Inferior parietal cortex (tissue), 1 donor: ENCODE measurements at regions not wholly inside any gene's neighbourhood (a gene's known extent, or its start where the extent isn't known, plus 50 kb on each side); places are given as distances from the start of the nearest gene placed in this dataset.
A peak's percentile ranks its signal among the peaks of the same experiment; 100 is the strongest.

Experiments
- DNase-seq: peaks from one replicate; pipeline ENCODE4 v3.0.0-alpha.2; 2016; ENCODE audit errors: extremely low spot score

GRCh38 chr12:40618636-40619035 is 73.6 kb upstream of the CNTN1 start:
- DNase-seq = no peak

DNA sequence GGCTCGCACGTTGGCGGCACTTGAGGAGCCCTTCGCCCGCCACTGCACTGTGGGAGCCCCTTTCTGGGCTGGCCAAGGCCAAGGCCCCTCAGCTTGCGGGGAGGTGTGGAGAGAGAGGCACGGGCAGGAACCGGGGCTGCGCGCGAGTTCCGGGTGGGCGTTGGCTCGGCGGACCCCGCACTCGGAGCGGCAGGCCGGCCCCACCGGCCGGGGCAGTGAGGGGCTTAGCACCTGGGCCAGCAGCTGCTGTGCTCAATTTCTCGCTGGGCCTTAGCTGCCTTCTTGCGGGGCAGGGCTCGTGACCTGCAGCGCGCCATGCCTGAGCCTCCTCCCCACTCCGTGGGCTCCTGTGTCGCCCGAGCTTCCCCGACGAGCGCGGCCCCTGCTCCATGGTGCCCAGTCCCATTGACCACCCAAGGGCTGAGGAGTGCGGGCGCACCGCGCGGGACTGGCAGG is 71.6 kb upstream of the CNTN1 start:
- no peak for DNase-seq

GRCh38 chr12:40622246-40622838 is 69.9 kb upstream of the CNTN1 start:
- DNase-seq = peak; percentile 87

GRCh38 chr12:40632171-40632570 is 60.1 kb upstream of the CNTN1 start:
- DNase-seq = no peak

GRCh38 chr12:40632933-40633332 is 59.3 kb upstream of the CNTN1 start:
- no peak for DNase-seq

DNA sequence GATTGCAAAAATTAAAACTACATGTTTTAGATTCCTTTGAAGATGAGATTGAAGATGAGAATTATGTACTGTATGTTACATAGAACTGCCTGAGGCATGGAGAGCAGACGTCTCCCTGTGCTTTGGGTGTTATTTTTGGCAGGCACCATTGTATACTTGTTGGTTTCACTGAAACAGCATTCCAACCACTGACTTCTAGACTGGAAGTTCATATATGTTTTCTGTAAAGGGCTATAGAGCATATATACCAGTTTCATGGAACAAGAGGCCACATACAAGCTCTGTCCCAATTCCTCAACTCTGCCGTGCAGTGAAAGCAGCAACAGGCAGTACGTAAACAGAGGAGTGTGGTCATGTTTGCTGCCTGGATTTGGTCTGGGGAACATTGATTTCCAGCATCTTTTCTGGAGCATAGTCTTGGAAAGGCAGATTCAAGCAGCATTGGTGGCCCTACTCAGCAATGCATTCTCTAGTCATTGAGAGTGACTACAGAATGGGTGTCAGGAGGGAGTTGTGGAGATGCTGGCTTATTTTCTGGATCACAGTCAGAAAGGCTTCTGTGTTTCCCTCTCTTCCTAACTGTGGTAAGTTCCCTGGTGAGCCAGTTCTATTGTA is 57.6 kb upstream of the CNTN1 start:
- no peak for DNase-seq

DNA sequence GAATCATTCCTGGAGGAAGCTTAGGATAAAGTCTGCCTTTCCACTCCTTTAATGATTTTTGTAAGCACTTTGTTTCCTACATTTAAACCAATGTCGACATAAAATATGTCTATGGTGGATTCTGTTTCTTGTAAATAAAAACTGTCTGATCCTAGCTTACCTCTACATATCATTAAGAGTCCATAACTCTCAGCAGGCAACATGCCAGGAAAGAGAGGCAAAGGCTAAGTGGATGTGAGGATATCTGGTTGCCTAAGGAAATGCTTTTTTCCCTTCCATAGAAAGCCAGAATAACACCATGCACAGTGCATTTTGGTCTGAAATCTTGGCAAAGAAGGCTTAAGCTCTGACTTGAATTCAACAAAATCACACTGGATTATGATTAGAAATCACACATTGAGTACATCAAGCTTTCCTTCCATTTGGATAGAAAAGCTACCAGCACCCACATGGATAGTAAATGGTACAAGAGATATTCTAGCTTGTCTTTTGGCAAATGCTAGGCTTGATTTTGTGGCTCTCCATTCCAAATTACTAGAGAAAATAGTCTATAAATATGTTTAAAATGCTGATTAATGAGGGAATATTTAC is 57.0 kb upstream of the CNTN1 start:
- peak; percentile 38 for DNase-seq
